DOHH2 (cell line): ENCODE measurements at regions not wholly inside any gene's neighbourhood (a gene's known extent, or its start where the extent isn't known, plus 50 kb on each side); places are given as distances from the start of the nearest gene placed in this dataset.

Experiments used
- CTCF ChIP-seq: fragments of 200-600 bp; sonication (generic); IDR thresholded peaks from one replicate; pipeline ENCODE4 v1.5.1; 2014; ENCODE audit warnings: antibody characterized with exemption, mild to moderate bottlenecking, low read depth, low read length; ENCODE audit not compliant: poor library complexity, severe bottlenecking
- EZH2phosphoT487 ChIP-seq: fragments of 200-600 bp; sonication (generic); IDR thresholded peaks from 2 replicates; pipeline ENCODE4 v1.6.1; 2017; ENCODE audit warnings: borderline replicate concordance, mild to moderate bottlenecking, antibody characterized with exemption, low read length, moderate library complexity, mixed read lengths

- TF ChIP-seq CTCF: no peak
- TF ChIP-seq EZH2phosphoT487: no peak
Measured at GRCh38 chr9:110065532-110065931, 142.4 kb downstream of the C9orf152 start.
